BJ (cell line): ENCODE measurements at regions not wholly inside any gene's neighbourhood (a gene's known extent, or its start where the extent isn't known, plus 50 kb on each side); places are given as distances from the start of the nearest gene placed in this dataset.

Source experiments
- CTCF ChIA-PET: fragments of 350-600 bp; formaldehyde crosslinking; extraction: SDS; loops from one replicate; lab custom pipeline; 2021; ENCODE audit warnings: antibody characterized with exemption, inconsistent platforms; lab: Yijun Ruan, JAX
- POLR2A ChIA-PET: fragments of 300-600 bp; sonication (Branson Sonifier 250); formaldehyde crosslinking; extraction: SDS; loops from one replicate; lab custom pipeline; 2021; ENCODE audit warnings: antibody characterized with exemption; lab: Charles Lee
- DNase-seq: peaks from one replicate; pipeline ENCODE4 v3.0.0-alpha.2; 2011; ENCODE audit warnings: low read depth
- H3K27me3 ChIP-seq: 2 replicates; pipeline ENCODE4 v1.6.0; 2011; ENCODE audit warnings: low read length; ENCODE audit not compliant: control insufficient read depth, insufficient read depth
- H3K36me3 ChIP-seq: 2 replicates; pipeline ENCODE4 v1.5.1; 2011; ENCODE audit warnings: low read length; ENCODE audit not compliant: control insufficient read depth, insufficient read depth
- H3K4me3 ChIP-seq: 2 replicates; pipeline ENCODE4 v1.5.1; 2011; ENCODE audit warnings: low read depth, mild to moderate bottlenecking, control low read depth, low read length
- CTCF ChIP-seq: IDR thresholded peaks from 2 replicates; pipeline ENCODE4 v1.5.1; 2011; ENCODE audit warnings: low read depth, mild to moderate bottlenecking, control low read depth, inconsistent platforms, low read length, moderate library complexity; ENCODE audit not compliant: insufficient read depth

GRCh38 chr10:33732161-33732680 is 397.8 kb upstream of the NRP1 start:
- H3K4me3 ChIP-seq: no peak overlapping the region
- TF ChIP-seq CTCF: no peak
- CTCF ChIA-PET: interaction anchor here (0.6 to 1.2 kb wide), 3 partner anchors 11 to 31 kb away, joined by 3 to 5 read pairs (median 3); no protein-coding TSS in a partner anchor
- peaks cover 2% of the 10 kb centered on the region for H3K27me3 ChIP-seq
- POLR2A ChIA-PET: no interaction called here
- H3K36me3 ChIP-seq: no peaks in the 10 kb centered on the region
- no peak for DNase-seq

- ChIA-PET CTCF (interaction anchor here (1.2 to 1.8 kb wide), 2 partner anchors 11 to 12 kb away, joined by 3 to 4 read pairs; no protein-coding TSS in a partner anchor), POLR2A (no interaction called here)
- H3K36me3 ChIP-seq: no peaks in the 10 kb centered on the region
- peaks cover 2% of the 10 kb centered on the region for H3K27me3 ChIP-seq
- DNase-seq: no peak
- H3K4me3 ChIP-seq: no peak overlapping the region
- TF ChIP-seq CTCF: no peak
These were observed 396.9 kb upstream of the NRP1 start for GRCh38 chr10:33731322-33731721.

GRCh38 chr10:33725430-33725829 is 391.0 kb upstream of the NRP1 start:
- no peak overlapping the region for H3K4me3 ChIP-seq
- CTCF ChIA-PET: interaction anchor here (0.7 kb wide), 1 partner anchor 893 kb away, joined by 3 read pairs; no protein-coding TSS in a partner anchor
- POLR2A ChIA-PET: no interaction called here
- DNase-seq: no peak
- H3K27me3 ChIP-seq: peaks cover under 1% of the 10 kb centered on the region
- TF ChIP-seq CTCF: no peak
- no peaks in the 10 kb centered on the region for H3K36me3 ChIP-seq

- DNase-seq: no peak
- CTCF ChIA-PET: no interaction called here
- Histone ChIP-seq H3K36me3 (no peaks in the 10 kb centered on the region), H3K27me3 (no peaks in the 10 kb centered on the region; the same call in 1 of the 2 replicates), H3K4me3 (no peak overlapping the region)
- POLR2A ChIA-PET: no interaction called here
- TF ChIP-seq CTCF: no peak
These were observed 388.7 kb upstream of the NRP1 start for GRCh38 chr10:33723181-33723580.

GRCh38 chr10:33722067-33722466 is 387.6 kb upstream of the NRP1 start:
- ChIA-PET CTCF (no interaction called here), POLR2A (no interaction called here)
- Histone ChIP-seq H3K36me3 (no peaks in the 10 kb centered on the region), H3K4me3 (no peak overlapping the region), H3K27me3 (no peaks in the 10 kb centered on the region)
- no peak for DNase-seq
- no peak for TF ChIP-seq CTCF
